ENCODE measurements at regions not wholly inside any gene's neighbourhood (a gene's known extent, or its start where the extent isn't known, plus 50 kb on each side); places are given as distances from the start of the nearest gene placed in this dataset.
A peak's percentile ranks its signal among the peaks of the same experiment; 100 is the strongest.
"Not testable (repeated sequence)": the region's sequence is repeated elsewhere in the genome, so short reads cannot be mapped to it uniquely, and the experiment has no call there.

GRCh38 chr7:49695971-49696370 lies 77.5 kb upstream of the VWC2 start:
- DNase-seq = no peak

GRCh38 chr7:49700841-49701240 lies 72.6 kb upstream of the VWC2 start:
- DNase-seq = no peak

- DNase-seq = no peak
Observed at GRCh38 chr7:49702099-49702498, 71.3 kb upstream of the VWC2 start.

GRCh38 chr7:49703337-49703736 lies 70.1 kb upstream of the VWC2 start:
- DNase-seq = no peak

- DNase-seq = no peak
Observed at GRCh38 chr7:49703881-49704280, 69.6 kb upstream of the VWC2 start.

- DNase-seq = no peak
Observed at GRCh38 chr7:49706106-49706505, 67.3 kb upstream of the VWC2 start.

GRCh38 chr7:49707891-49708290 lies 65.5 kb upstream of the VWC2 start:
- peak in 1 of 2 donors; percentile 9 for DNase-seq

GRCh38 chr7:49708590-49708989 lies 64.8 kb upstream of the VWC2 start:
- DNase-seq = no peak

- not testable (repeated sequence) for DNase-seq
Observed at GRCh38 chr7:49711072-49711723, 62.2 kb upstream of the VWC2 start.

GRCh38 chr7:49714182-49714581 lies 59.3 kb upstream of the VWC2 start:
- DNase-seq = no peak

GRCh38 chr7:49715486-49715885 lies 58.0 kb upstream of the VWC2 start:
- DNase-seq = no peak

GRCh38 chr7:49717547-49717946 lies 55.9 kb upstream of the VWC2 start:
- DNase-seq = no peak

- no peak for DNase-seq
Observed at GRCh38 chr7:49718760-49719159, 54.7 kb upstream of the VWC2 start.

GRCh38 chr7:49721441-49721840 lies 52.0 kb upstream of the VWC2 start:
- DNase-seq = no peak

Data from hippocampal formation (tissue), 2 donors.